ENCODE measurements at regions not wholly inside any gene's neighbourhood (a gene's known extent, or its start where the extent isn't known, plus 50 kb on each side); places are given as distances from the start of the nearest gene placed in this dataset.
"Not testable (repeated sequence)": the region's sequence is repeated elsewhere in the genome, so short reads cannot be mapped to it uniquely, and the experiment has no call there.

- no peak overlapping the region for H2AFZ ChIP-seq (ENCODE audit: low read length)
- H4K91ac ChIP-seq (ENCODE audit: low read depth, low read length, poor library complexity), result no peak overlapping the region
- no peak overlapping the region for H2BK15ac ChIP-seq (ENCODE audit: low read length)
- H3K27me3 ChIP-seq (ENCODE audit: control insufficient read depth in 3 of 3, insufficient read depth in 3 of 3, low read depth in 1 of 3, low read length in 3 of 3), result no peaks in the 10 kb centered on the region
- H3K4me2 ChIP-seq (ENCODE audit: insufficient read depth, low read length, poor library complexity, severe bottlenecking), result no peak overlapping the region
- H2BK5ac ChIP-seq (ENCODE audit: low read length), result no peak overlapping the region
- no peak overlapping the region for H3K4ac ChIP-seq (ENCODE audit: low read length)
- no peak overlapping the region for H3K27ac ChIP-seq (replicated peaks; ENCODE audit: low read length)
- H2AK5ac ChIP-seq (ENCODE audit: low read depth, low read length), result no peak overlapping the region
- H4K8ac ChIP-seq (ENCODE audit: low read depth, low read length), result no peak overlapping the region
- no peak overlapping the region for H3K18ac ChIP-seq (ENCODE audit: low read length)
- H3K36me3 ChIP-seq (replicated peaks in 1 of 2; ENCODE audit: control insufficient read depth in 2 of 2, insufficient read depth in 2 of 2, low read length in 2 of 2), result no peaks in the 10 kb centered on the region
- no peaks in the 10 kb centered on the region for H3K79me1 ChIP-seq (ENCODE audit: low read depth, low read length)
- no peak overlapping the region for H2BK12ac ChIP-seq (ENCODE audit: low read length)
- no peak overlapping the region for H2BK120ac ChIP-seq (ENCODE audit: low read depth, low read length)
- H3K23ac ChIP-seq (ENCODE audit: low read depth, low read length, poor library complexity), result no peak overlapping the region
- no peak overlapping the region for H3K4me3 ChIP-seq (ENCODE audit: low read length in 2 of 2)
- H3K9me3 ChIP-seq (replicated peaks in 1 of 2; ENCODE audit: control insufficient read depth in 2 of 2, insufficient read depth in 1 of 2, low read depth in 1 of 2, low read length in 2 of 2), result no peaks in the 10 kb centered on the region
- no peak overlapping the region for H3K14ac ChIP-seq (ENCODE audit: low read length)
- no peak for DNase-seq (ENCODE audit: low spot score)
- peaks cover 0 to 2% of the 10 kb centered on the region in 2 donors for H3K4me1 ChIP-seq (ENCODE audit: control insufficient read depth in 2 of 2, insufficient read depth in 1 of 2, low read depth in 1 of 2, low read length in 2 of 2)
- H3K9ac ChIP-seq (ENCODE audit: low read depth, low read length, poor library complexity), result no peak overlapping the region
These were observed 77.5 kb downstream of the ARRDC3 start for GRCh38 chr5:91305640-91306039.

DNA sequence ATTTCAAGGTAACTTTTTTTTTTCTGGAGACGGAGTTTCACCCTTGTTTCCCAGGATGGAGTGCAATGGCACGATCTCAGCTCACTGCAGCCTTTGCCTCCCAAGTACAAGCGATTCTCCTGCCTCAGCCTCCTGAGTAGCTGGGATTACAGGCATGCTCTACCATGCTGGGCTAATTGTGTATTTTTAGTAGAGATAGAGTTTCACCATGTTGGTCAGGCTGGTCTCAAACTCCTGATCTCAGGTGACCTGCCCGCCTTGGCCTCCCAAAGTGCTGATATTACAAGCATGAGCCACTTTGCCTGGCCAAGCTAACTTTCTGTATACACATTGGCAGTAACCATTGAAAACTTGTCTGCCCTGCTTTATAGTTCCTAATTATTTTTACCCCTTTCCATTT lies 79.1 kb downstream of the ARRDC3 start:
- not testable (repeated sequence) for H2AFZ ChIP-seq (ENCODE audit: low read length); H4K91ac ChIP-seq (ENCODE audit: low read depth, low read length, poor library complexity); H3K4me1 ChIP-seq (ENCODE audit: control insufficient read depth in 2 of 2, insufficient read depth in 1 of 2, low read depth in 1 of 2, low read length in 2 of 2); H3K9me3 ChIP-seq (replicated peaks in 1 of 2; ENCODE audit: control insufficient read depth in 2 of 2, insufficient read depth in 1 of 2, low read depth in 1 of 2, low read length in 2 of 2); H3K36me3 ChIP-seq (replicated peaks in 1 of 2; ENCODE audit: control insufficient read depth in 2 of 2, insufficient read depth in 2 of 2, low read length in 2 of 2); H3K27me3 ChIP-seq (ENCODE audit: control insufficient read depth in 3 of 3, insufficient read depth in 3 of 3, low read depth in 1 of 3, low read length in 3 of 3); H2BK12ac ChIP-seq (ENCODE audit: low read length); H2AK5ac ChIP-seq (ENCODE audit: low read depth, low read length); H3K23ac ChIP-seq (ENCODE audit: low read depth, low read length, poor library complexity); H3K4me2 ChIP-seq (ENCODE audit: insufficient read depth, low read length, poor library complexity, severe bottlenecking); H3K18ac ChIP-seq (ENCODE audit: low read length); H4K8ac ChIP-seq (ENCODE audit: low read depth, low read length); H3K27ac ChIP-seq (replicated peaks; ENCODE audit: low read length); H2BK15ac ChIP-seq (ENCODE audit: low read length); H3K79me1 ChIP-seq (ENCODE audit: low read depth, low read length); H3K4me3 ChIP-seq (ENCODE audit: low read length in 2 of 2); H3K4ac ChIP-seq (ENCODE audit: low read length); H3K9ac ChIP-seq (ENCODE audit: low read depth, low read length, poor library complexity); H2BK120ac ChIP-seq (ENCODE audit: low read depth, low read length); H2BK5ac ChIP-seq (ENCODE audit: low read length); DNase-seq (ENCODE audit: low spot score); H3K14ac ChIP-seq (ENCODE audit: low read length)
- WGBS, 2 donors (ENCODE audit: extremely low coverage in 2 of 2, insufficient read length in 2 of 2, insufficient replicate concordance in 1 of 2), result no CpG with 5 or more reads among the region's 4 CpGs

DNA sequence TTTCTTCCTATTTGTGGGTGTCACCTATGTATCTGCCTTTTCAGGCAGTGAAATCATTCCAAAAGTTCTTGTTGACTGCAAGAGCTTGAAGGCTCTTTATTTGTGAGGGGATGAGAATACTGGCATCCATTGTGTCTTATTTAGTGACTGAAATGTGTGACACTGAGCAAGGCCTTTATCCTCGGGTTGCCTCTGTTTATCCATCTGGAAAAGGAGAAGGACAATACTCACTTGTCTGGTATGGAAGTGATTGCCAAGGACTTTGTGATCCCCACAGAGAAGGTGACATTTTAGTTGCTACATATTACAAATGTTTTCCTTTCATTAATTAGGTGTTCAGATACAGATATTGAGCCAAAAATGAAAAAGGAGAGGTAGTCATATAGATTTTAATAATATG lies 80.2 kb downstream of the ARRDC3 start:
- Histone ChIP-seq H3K9ac (ENCODE audit: low read depth, low read length, poor library complexity) (no peak overlapping the region), H4K8ac (ENCODE audit: low read depth, low read length) (no peak overlapping the region), H2BK5ac (ENCODE audit: low read length) (no peak overlapping the region), H4K91ac (ENCODE audit: low read depth, low read length, poor library complexity) (no peak overlapping the region), H2BK120ac (ENCODE audit: low read depth, low read length) (no peak overlapping the region), H2BK12ac (ENCODE audit: low read length) (no peak overlapping the region), H2AFZ (ENCODE audit: low read length) (no peak overlapping the region), H2BK15ac (ENCODE audit: low read length) (no peak overlapping the region), H3K79me1 (ENCODE audit: low read depth, low read length) (no peaks in the 10 kb centered on the region), H3K4me1 (ENCODE audit: control insufficient read depth in 2 of 2, insufficient read depth in 1 of 2, low read depth in 1 of 2, low read length in 2 of 2) (peaks cover 0 to 2% of the 10 kb centered on the region in 2 donors), H3K27ac (replicated peaks; ENCODE audit: low read length) (no peak overlapping the region), H3K18ac (ENCODE audit: low read length) (no peak overlapping the region), H3K23ac (ENCODE audit: low read depth, low read length, poor library complexity) (no peak overlapping the region), H3K27me3 (ENCODE audit: control insufficient read depth in 3 of 3, insufficient read depth in 3 of 3, low read depth in 1 of 3, low read length in 3 of 3) (no peaks in the 10 kb centered on the region), H3K14ac (ENCODE audit: low read length) (no peak overlapping the region), H3K9me3 (replicated peaks in 1 of 2; ENCODE audit: control insufficient read depth in 2 of 2, insufficient read depth in 1 of 2, low read depth in 1 of 2, low read length in 2 of 2) (no peaks in the 10 kb centered on the region), H3K4me2 (ENCODE audit: insufficient read depth, low read length, poor library complexity, severe bottlenecking) (no peak overlapping the region), H3K4ac (ENCODE audit: low read length) (no peak overlapping the region), H3K36me3 (replicated peaks in 1 of 2; ENCODE audit: control insufficient read depth in 2 of 2, insufficient read depth in 2 of 2, low read length in 2 of 2) (no peaks in the 10 kb centered on the region), H3K4me3 (ENCODE audit: low read length in 2 of 2) (no peak overlapping the region), H2AK5ac (ENCODE audit: low read depth, low read length) (no peak overlapping the region)
- no peak for DNase-seq (ENCODE audit: low spot score)
- WGBS, 2 donors (ENCODE audit: extremely low coverage in 2 of 2, insufficient read length in 2 of 2, insufficient replicate concordance in 1 of 2), result no CpG with 5 or more reads among the region's 1 CpG

GRCh38 chr5:91302305-91302704 lies 80.8 kb downstream of the ARRDC3 start:
- H3K18ac ChIP-seq (ENCODE audit: low read length), result no peak overlapping the region
- no peak overlapping the region for H2BK15ac ChIP-seq (ENCODE audit: low read length)
- H3K4me1 ChIP-seq (ENCODE audit: control insufficient read depth in 2 of 2, insufficient read depth in 1 of 2, low read depth in 1 of 2, low read length in 2 of 2), result peaks cover 0 to 2% of the 10 kb centered on the region in 2 donors
- WGBS, 2 donors (ENCODE audit: extremely low coverage in 2 of 2, insufficient read length in 2 of 2, insufficient replicate concordance in 1 of 2), result no CpG with 5 or more reads among the region's 4 CpGs
- H3K14ac ChIP-seq (ENCODE audit: low read length), result no peak overlapping the region
- no peak overlapping the region for H4K91ac ChIP-seq (ENCODE audit: low read depth, low read length, poor library complexity)
- H2BK120ac ChIP-seq (ENCODE audit: low read depth, low read length), result no peak overlapping the region
- no peak overlapping the region for H3K4ac ChIP-seq (ENCODE audit: low read length)
- H3K9me3 ChIP-seq (replicated peaks in 1 of 2; ENCODE audit: control insufficient read depth in 2 of 2, insufficient read depth in 1 of 2, low read depth in 1 of 2, low read length in 2 of 2), result no peaks in the 10 kb centered on the region
- H3K36me3 ChIP-seq (replicated peaks in 1 of 2; ENCODE audit: control insufficient read depth in 2 of 2, insufficient read depth in 2 of 2, low read length in 2 of 2), result no peaks in the 10 kb centered on the region
- H3K27ac ChIP-seq (replicated peaks; ENCODE audit: low read length), result no peak overlapping the region
- H3K4me2 ChIP-seq (ENCODE audit: insufficient read depth, low read length, poor library complexity, severe bottlenecking), result no peak overlapping the region
- H2AK5ac ChIP-seq (ENCODE audit: low read depth, low read length), result no peak overlapping the region
- no peaks in the 10 kb centered on the region for H3K79me1 ChIP-seq (ENCODE audit: low read depth, low read length)
- H3K23ac ChIP-seq (ENCODE audit: low read depth, low read length, poor library complexity), result no peak overlapping the region
- no peak overlapping the region for H2BK5ac ChIP-seq (ENCODE audit: low read length)
- H3K27me3 ChIP-seq (ENCODE audit: control insufficient read depth in 3 of 3, insufficient read depth in 3 of 3, low read depth in 1 of 3, low read length in 3 of 3), result no peaks in the 10 kb centered on the region
- no peak overlapping the region for H4K8ac ChIP-seq (ENCODE audit: low read depth, low read length)
- no peak overlapping the region for H3K9ac ChIP-seq (ENCODE audit: low read depth, low read length, poor library complexity)
- no peak for DNase-seq (ENCODE audit: low spot score)
- no peak overlapping the region for H3K4me3 ChIP-seq (ENCODE audit: low read length in 2 of 2)
- no peak overlapping the region for H2AFZ ChIP-seq (ENCODE audit: low read length)
- H2BK12ac ChIP-seq (ENCODE audit: low read length), result no peak overlapping the region
